A549 (cell line): ENCODE measurements at regions not wholly inside any gene's neighbourhood (a gene's known extent, or its start where the extent isn't known, plus 50 kb on each side); places are given as distances from the start of the nearest gene placed in this dataset.

Experiments
- ATAC-seq, 2 experiments: fragments of 200-7000 bp in 1 of 2; fragments of >200 bp in 1 of 2; cut with Nextera tagmentation in 1 of 2; cut with Tn5 transposase in 1 of 2; 3 replicates each; pipeline versions ENCODE4 v1.8.0 to v1.9.1; 2018 to 2020; ENCODE audit warnings: mild to moderate bottlenecking in 1 of 2, moderate library complexity in 1 of 2
- CTCF ChIA-PET: fragments of 300-600 bp; sonication (Branson Sonifier 250); formaldehyde crosslinking; extraction: SDS; loops from one replicate; lab custom pipeline; 2021; ENCODE audit warnings: antibody characterized with exemption, inconsistent platforms; lab: Yijun Ruan, JAX
- POLR2A ChIA-PET: fragments of 350-600 bp; formaldehyde crosslinking; extraction: SDS; loops from one replicate; lab custom pipeline; 2021; ENCODE audit warnings: antibody characterized with exemption, inconsistent platforms; lab: Yijun Ruan, JAX
- DNase-seq, 2 experiments: peaks; one replicate each; pipeline versions ENCODE4 v3.0.0 to v3.0.0-alpha.2; 2011 to 2016; ENCODE audit warnings: low read depth in 1 of 2, low spot score in 1 of 2
- FAIRE-seq: peaks from 2 replicates; lab custom pipeline; 2011; peaks lifted over from hg19 to GRCh38; lab: Jason Lieb, UNC
- H3K27ac ChIP-seq, 2 experiments: fragments of >200 bp; sonication (Bioruptor Twin); formaldehyde crosslinking; 3 replicates each; pipeline ENCODE4 v1.5.1; 2016 to 2017
- H3K4me1 ChIP-seq: fragments of >200 bp; sonication (Bioruptor Twin); formaldehyde crosslinking; 3 replicates; pipeline ENCODE4 v1.6.1; 2016
- H3K4me2 ChIP-seq: fragments of >200 bp; sonication (Bioruptor Twin); formaldehyde crosslinking; 3 replicates; pipeline ENCODE4 v1.6.1; 2016
- H3K4me3 ChIP-seq: fragments of >200 bp; sonication (Bioruptor Twin); formaldehyde crosslinking; 3 replicates; pipeline ENCODE4 v1.5.1; 2016
- H3K9me3 ChIP-seq: fragments of >200 bp; sonication (Bioruptor Twin); formaldehyde crosslinking; 3 replicates; pipeline ENCODE4 v1.6.1; 2016
- GATA3 ChIP-seq: IDR thresholded peaks from 2 replicates; pipeline ENCODE4 v1.6.1; 2012; ENCODE audit warnings: borderline replicate concordance
- HEYL ChIP-seq: fragments of 250-450 bp; sonication (Bioruptor Pico); IDR thresholded peaks from 2 replicates; pipeline ENCODE4 v1.8.0; 2021; ENCODE audit warnings: mild to moderate bottlenecking, moderate library complexity
- KDM5A ChIP-seq: fragments of 200-600 bp; sonication (generic); IDR thresholded peaks from 2 replicates; pipeline ENCODE4 v1.6.1; 2016; ENCODE audit warnings: antibody characterized with exemption, mild to moderate bottlenecking
- RARB ChIP-seq: fragments of 250-450 bp; sonication (Bioruptor Pico); IDR thresholded peaks from 2 replicates; pipeline ENCODE4 v1.8.0; 2021; ENCODE audit warnings: mild to moderate bottlenecking, moderate library complexity
- RCOR1 ChIP-seq: fragments of 150-350 bp; IDR thresholded peaks from 2 replicates; pipeline ENCODE4 v1.6.1; 2014; ENCODE audit warnings: antibody characterized with exemption, low read length, low read depth
- RFX5 ChIP-seq: fragments of 450-650 bp; IDR thresholded peaks from 2 replicates; pipeline ENCODE4 v1.7.1; 2014; ENCODE audit warnings: antibody characterized with exemption, mild to moderate bottlenecking, moderate library complexity
- TFCP2L1 ChIP-seq: fragments of 250-450 bp; sonication (Bioruptor Pico); IDR thresholded peaks from 2 replicates; pipeline ENCODE4 v1.5.0; 2021; ENCODE audit warnings: mild to moderate bottlenecking
- WGBS: methylation state at CpG from one replicate; pipeline ENCODE4 v1.1.6; 2017; ENCODE audit errors: missing lambda C conversion rate; 5-methylcytosine and 5-hydroxymethylcytosine counted together
- TF ChIP-seq, protein P1 (sequence below): IDR thresholded peaks from 2 replicates; pipeline ENCODE4 v1.6.1; 2012; ENCODE audit warnings: low read depth, borderline replicate concordance
- TF ChIP-seq, protein P2 (sequence below): fragments of >200 bp; sonication (Bioruptor Twin); formaldehyde crosslinking; IDR thresholded peaks from 2 replicates; pipeline ENCODE4 v1.6.1; 2016
- TF ChIP-seq, protein P3 (sequence below): fragments of 250-450 bp; sonication (Bioruptor Pico); IDR thresholded peaks from 2 replicates; pipeline ENCODE4 v1.5.0; 2021; ENCODE audit warnings: mild to moderate bottlenecking, moderate library complexity, borderline replicate concordance

- CTCF ChIA-PET = interaction anchor here (0.7 to 3.3 kb wide), 6 partner anchors 11 to 179 kb away, joined by 3 to 24 read pairs (median 3); no protein-coding TSS in a partner anchor
Measured at GRCh38 chrX:74371425-74372222, 49.7 kb upstream of the SLC16A2 start.

More at GRCh38 chrX:74371425-74372222, 49.7 kb upstream of the SLC16A2 start:
- DNase-seq = no peak
- peak overlapping the region in 1 of 2 experiments; percentile 33; a peak in 2 of 6 replicates for H3K27ac ChIP-seq
- TF ChIP-seq HEYL (CRISPR knock-in tag) (no peak), GATA3 (no peak), RARB (CRISPR knock-in tag) (no peak), RCOR1 (no peak), KDM5A (no peak), RFX5 (no peak), TFCP2L1 (CRISPR knock-in tag) (no peak)
- TF ChIP-seq, protein P1, sequence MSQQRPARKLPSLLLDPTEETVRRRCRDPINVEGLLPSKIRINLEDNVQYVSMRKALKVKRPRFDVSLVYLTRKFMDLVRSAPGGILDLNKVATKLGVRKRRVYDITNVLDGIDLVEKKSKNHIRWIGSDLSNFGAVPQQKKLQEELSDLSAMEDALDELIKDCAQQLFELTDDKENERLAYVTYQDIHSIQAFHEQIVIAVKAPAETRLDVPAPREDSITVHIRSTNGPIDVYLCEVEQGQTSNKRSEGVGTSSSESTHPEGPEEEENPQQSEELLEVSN = no peak
- TF ChIP-seq, protein P2, sequence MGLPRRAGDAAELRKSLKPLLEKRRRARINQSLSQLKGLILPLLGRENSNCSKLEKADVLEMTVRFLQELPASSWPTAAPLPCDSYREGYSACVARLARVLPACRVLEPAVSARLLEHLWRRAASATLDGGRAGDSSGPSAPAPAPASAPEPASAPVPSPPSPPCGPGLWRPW = no peak
- TF ChIP-seq, protein P3, sequence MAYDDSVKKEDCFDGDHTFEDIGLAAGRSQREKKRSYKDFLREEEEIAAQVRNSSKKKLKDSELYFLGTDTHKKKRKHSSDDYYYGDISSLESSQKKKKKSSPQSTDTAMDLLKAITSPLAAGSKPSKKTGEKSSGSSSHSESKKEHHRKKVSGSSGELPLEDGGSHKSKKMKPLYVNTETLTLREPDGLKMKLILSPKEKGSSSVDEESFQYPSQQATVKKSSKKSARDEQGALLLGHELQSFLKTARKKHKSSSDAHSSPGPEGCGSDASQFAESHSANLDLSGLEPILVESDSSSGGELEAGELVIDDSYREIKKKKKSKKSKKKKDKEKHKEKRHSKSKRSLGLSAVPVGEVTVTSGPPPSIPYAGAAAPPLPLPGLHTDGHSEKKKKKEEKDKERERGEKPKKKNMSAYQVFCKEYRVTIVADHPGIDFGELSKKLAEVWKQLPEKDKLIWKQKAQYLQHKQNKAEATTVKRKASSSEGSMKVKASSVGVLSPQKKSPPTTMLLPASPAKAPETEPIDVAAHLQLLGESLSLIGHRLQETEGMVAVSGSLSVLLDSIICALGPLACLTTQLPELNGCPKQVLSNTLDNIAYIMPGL (CRISPR knock-in tag) = no peak
- TF ChIP-seq, all 56 proteins: peak for 0
- 39% methylated on average over 4 of the region's 4 CpGs for WGBS
- FAIRE-seq (no peak), ATAC-seq (peak in 1 of 2 experiments; percentile 24; a peak in 1 of 6 replicates)
- POLR2A ChIA-PET = no interaction called here
- Histone ChIP-seq H3K9me3 (no peaks in the 10 kb centered on the region), H3K4me3 (no peak overlapping the region), H3K4me1 (peaks cover 5% of the 10 kb centered on the region; the same call in 2 of the 3 replicates), H3K4me2 (peak overlapping the region; percentile 37; the same call in 2 of the 3 replicates)
